SK-N-SH (cell line): ENCODE measurements at regions not wholly inside any gene's neighbourhood (a gene's known extent, or its start where the extent isn't known, plus 50 kb on each side); places are given as distances from the start of the nearest gene placed in this dataset.

ENCODE experiments used
- CTCF ChIA-PET: fragments of 300-600, 350-600 bp; formaldehyde crosslinking; extraction: SDS; loops from one replicate; lab custom pipeline; 2021; lab: Yijun Ruan, JAX
- POLR2A ChIA-PET: fragments of 350-600 bp; sonication (Branson Sonifier 250); formaldehyde crosslinking; extraction: SDS; loops from one replicate; lab custom pipeline; 2020; ENCODE audit warnings: antibody characterized with exemption, inconsistent platforms; lab: Yijun Ruan, JAX
- DNase-seq: peaks from one replicate; pipeline ENCODE4 v3.0.0; 2012
- H2AFZ ChIP-seq: fragments of 200-600 bp; sonication (generic); 2 replicates; pipeline ENCODE4 v1.8.1; 2016; ENCODE audit warnings: antibody characterized with exemption, mild to moderate bottlenecking, low read depth
- H3F3A ChIP-seq: fragments of 200-600 bp; sonication (generic); replicated peaks from 2 replicates; pipeline ENCODE3; 2016; ENCODE audit warnings: antibody characterized with exemption, mild to moderate bottlenecking; ENCODE audit not compliant: insufficient read depth
- H3K27ac ChIP-seq, 2 experiments: fragments of 200-500 bp in 1 of 2; fragments of 200-600 bp in 1 of 2; sonication (Bioruptor generic) in 1 of 2; sonication (generic), shearing (Covaris generic) in 1 of 2; 2 replicates each; pipeline versions ENCODE4 v1.5.1 to v1.6.1; 2014 to 2016; ENCODE audit warnings: low read depth in 2 of 2, inconsistent platforms in 1 of 2, low read length in 1 of 2, mild to moderate bottlenecking in 1 of 2, mixed read lengths in 1 of 2
- H3K27me3 ChIP-seq: fragments of 200-600 bp; sonication (generic), shearing (Covaris generic); 2 replicates; pipeline ENCODE4 v1.6.1; 2016; ENCODE audit warnings: mixed run types; ENCODE audit not compliant: insufficient read depth
- H3K36me3 ChIP-seq, 2 experiments: fragments of 200-500 bp in 1 of 2; fragments of 200-600 bp in 1 of 2; sonication (Bioruptor generic) in 1 of 2; sonication (generic) in 1 of 2; replicated peaks in 1 of 2; 2 replicates each; pipeline versions ENCODE3 to v1.5.1; 2014 to 2016; ENCODE audit warnings: low read length in 1 of 2, mild to moderate bottlenecking in 1 of 2; ENCODE audit not compliant: insufficient read depth in 2 of 2, control insufficient read depth in 1 of 2
- H3K4me1 ChIP-seq, 2 experiments: fragments of 200-500 bp in 1 of 2; fragments of 200-600 bp in 1 of 2; sonication (Bioruptor generic) in 1 of 2; sonication (generic), shearing (Covaris generic) in 1 of 2; 2 replicates each; pipeline versions ENCODE4 v1.5.1 to v1.6.1; 2014 to 2016; ENCODE audit warnings: low read depth in 1 of 2, low read length in 1 of 2, mixed run types in 1 of 2; ENCODE audit not compliant: insufficient read depth in 2 of 2, control insufficient read depth in 1 of 2
- H3K4me2 ChIP-seq: fragments of 200-600 bp; sonication (generic), shearing (Covaris generic); 2 replicates; pipeline ENCODE4 v1.6.1; 2017; ENCODE audit warnings: mixed run types
- H3K4me3 ChIP-seq, 2 experiments: fragments of 200-500 bp in 1 of 2; fragments of 200-600 bp in 1 of 2; sonication (Bioruptor generic) in 1 of 2; sonication (generic), shearing (Covaris generic) in 1 of 2; 2 replicates each; pipeline versions ENCODE4 v1.5.1 to v1.8.1; 2014 to 2016; ENCODE audit warnings: low read depth in 2 of 2, inconsistent platforms in 1 of 2, low read length in 1 of 2, mild to moderate bottlenecking in 1 of 2, mixed read lengths in 1 of 2, moderate library complexity in 1 of 2
- H3K79me2 ChIP-seq: fragments of 200-600 bp; sonication (generic); 2 replicates; pipeline ENCODE4 v1.8.1; 2017; ENCODE audit warnings: mild to moderate bottlenecking; ENCODE audit not compliant: insufficient read depth
- H3K9ac ChIP-seq: fragments of 200-600 bp; sonication (generic); 2 replicates; pipeline ENCODE4 v1.6.1; 2017; ENCODE audit warnings: mixed run types
- H3K9me2 ChIP-seq: fragments of 200-600 bp; sonication (generic); 2 replicates; pipeline ENCODE4 v1.6.1; 2017; ENCODE audit warnings: mixed run types
- H3K9me3 ChIP-seq: fragments of 200-600 bp; sonication (generic); 2 replicates; pipeline ENCODE4 v1.6.1; 2017; ENCODE audit warnings: mixed run types, mild to moderate bottlenecking, moderate library complexity
- H4K20me1 ChIP-seq: fragments of 200-600 bp; sonication (generic); 2 replicates; pipeline ENCODE4 v1.6.1; 2017; ENCODE audit warnings: mild to moderate bottlenecking, mixed run types; ENCODE audit not compliant: insufficient read depth
- CHD2 ChIP-seq: fragments of 150-350 bp; IDR thresholded peaks from 2 replicates; pipeline ENCODE4 v1.6.1; 2018; ENCODE audit warnings: low read length; ENCODE audit not compliant: partially characterized antibody
- EP300 ChIP-seq, 2 experiments: IDR thresholded peaks; 2 replicates each; pipeline versions ENCODE4 v1.4.0 to v1.6.1; 2012; ENCODE audit warnings: borderline replicate concordance in 1 of 2, low read depth in 1 of 2, low read length in 1 of 2
- GABPA ChIP-seq: IDR thresholded peaks from 2 replicates; pipeline ENCODE4 v1.4.0; 2012; ENCODE audit warnings: low read depth, mild to moderate bottlenecking
- GATA2 ChIP-seq: sonication (generic); formaldehyde crosslinking; IDR thresholded peaks from 2 replicates; pipeline ENCODE4 v1.5.0; 2020; ENCODE audit warnings: mild to moderate bottlenecking, missing genetic modification reagents
- JUND ChIP-seq: IDR thresholded peaks from 2 replicates; pipeline ENCODE4 v1.4.0; 2012
- MAX ChIP-seq: IDR thresholded peaks from 2 replicates; pipeline ENCODE4 v1.4.0; 2012; ENCODE audit warnings: low read depth
- MEF2A ChIP-seq: IDR thresholded peaks from 2 replicates; pipeline ENCODE4 v1.4.0; 2012; ENCODE audit warnings: low read depth, borderline replicate concordance
- MXI1 ChIP-seq: IDR thresholded peaks from 2 replicates; pipeline ENCODE4 v1.6.1; 2012; ENCODE audit warnings: mild to moderate bottlenecking, low read depth, low read length, improper control_type of control experiment
- NFIC ChIP-seq: IDR thresholded peaks from 2 replicates; pipeline ENCODE4 v1.4.0; 2012; ENCODE audit warnings: borderline replicate concordance
- PBX3 ChIP-seq: IDR thresholded peaks from 2 replicates; pipeline ENCODE4; 2012
- RFX5 ChIP-seq: IDR thresholded peaks from 2 replicates; pipeline ENCODE4 v1.6.1; 2012; ENCODE audit warnings: mild to moderate bottlenecking, improper control_type of control experiment, low read length
- SMC3 ChIP-seq: IDR thresholded peaks from 2 replicates; pipeline ENCODE4 v1.6.1; 2012; ENCODE audit warnings: low read depth, low read length, improper control_type of control experiment
- TAF1 ChIP-seq: IDR thresholded peaks from 2 replicates; pipeline ENCODE4 v1.6.1; 2012; ENCODE audit warnings: low read depth, mild to moderate bottlenecking, low read length, moderate library complexity, borderline replicate concordance
- TCF12 ChIP-seq: IDR thresholded peaks from 2 replicates; pipeline ENCODE4 v1.4.0; 2012
- USF1 ChIP-seq: IDR thresholded peaks from 2 replicates; pipeline ENCODE4 v1.4.0; 2012; ENCODE audit warnings: low read depth, borderline replicate concordance
- YY1 ChIP-seq: IDR thresholded peaks from 2 replicates; pipeline ENCODE4 v1.4.0; 2012; ENCODE audit warnings: low read depth, mild to moderate bottlenecking
- ZBTB33 ChIP-seq: IDR thresholded peaks from 2 replicates; pipeline ENCODE4 v1.4.0; 2012; ENCODE audit warnings: low read depth, borderline replicate concordance
- WGBS: methylation state at CpG from one replicate; pipeline ENCODE4 v1.1.6; 2017; ENCODE audit warnings: low lambda C conversion rate; 5-methylcytosine and 5-hydroxymethylcytosine counted together

GRCh38 chr2:7618031-7618430, 700.8 kb downstream of the RNF144A start:
- H3K9me3 ChIP-seq: no peaks in the 10 kb centered on the region
- no peaks in the 10 kb centered on the region for H3F3A ChIP-seq
- no peak overlapping the region for H3K27ac ChIP-seq
- POLR2A ChIA-PET: no interaction called here
- no peaks in the 10 kb centered on the region for H3K9me2 ChIP-seq
- H3K27me3 ChIP-seq: no peaks in the 10 kb centered on the region
- TF ChIP-seq EP300 (IDR thresholded peaks at IDR 0.05; ENCODE audit: borderline replicate concordance in 1 of 2, low read depth in 1 of 2, low read length in 1 of 2) (no peak), YY1 (no peak), MEF2A (no peak), MXI1 (no peak), RFX5 (no peak), NFIC (no peak), JUND (no peak), TAF1 (no peak), GABPA (no peak), MAX (no peak), TCF12 (no peak), GATA2 (CRISPR knock-in tag) (no peak), USF1 (no peak), SMC3 (no peak), ZBTB33 (no peak), CHD2 (no peak), PBX3 (no peak)
- TF ChIP-seq, all 33 proteins: peak for 0
- no peak overlapping the region for H3K4me3 ChIP-seq
- no peak for DNase-seq
- no peaks in the 10 kb centered on the region for H3K79me2 ChIP-seq
- H3K9ac ChIP-seq: no peak overlapping the region
- no peak overlapping the region for H3K4me2 ChIP-seq
- CTCF ChIA-PET: interaction anchor here (0.6 to 1.7 kb wide), 3 partner anchors 8 to 1067 kb away, joined by 3 to 6 read pairs (median 3); no protein-coding TSS in a partner anchor
- no peaks in the 10 kb centered on the region for H4K20me1 ChIP-seq
- H3K4me1 ChIP-seq: peaks cover 0 to 6% of the 10 kb centered on the region in 2 experiments; a peak in 2 of 4 replicates
- H2AFZ ChIP-seq: no peak overlapping the region
- WGBS: 50% methylated on average over 3 of the region's 3 CpGs
- no peaks in the 10 kb centered on the region for H3K36me3 ChIP-seq
